ENCODE measurements at regions not wholly inside any gene's neighbourhood (a gene's known extent, or its start where the extent isn't known, plus 50 kb on each side); places are given as distances from the start of the nearest gene placed in this dataset.

DNA sequence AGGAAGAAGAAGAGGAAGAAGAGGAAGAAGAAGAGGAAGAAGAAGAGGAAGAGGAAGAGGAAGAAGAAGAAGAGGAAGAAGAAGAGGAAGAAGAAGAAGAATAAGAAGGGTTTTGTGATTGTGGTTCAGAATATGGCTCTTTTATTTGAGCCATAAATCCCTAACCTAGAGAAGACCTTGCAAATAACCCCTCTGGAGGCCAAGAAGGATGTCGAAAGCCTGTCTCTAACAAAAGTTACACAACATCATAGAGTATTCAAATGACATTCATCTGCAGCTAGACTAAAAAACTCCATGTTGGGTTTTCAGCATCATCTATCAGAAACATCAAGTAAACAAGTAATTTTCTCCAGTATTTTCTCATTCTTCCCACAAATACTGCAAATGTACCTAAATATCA lies 100.9 kb downstream of the RNASET2 start:
- TF ChIP-seq, protein P1, sequence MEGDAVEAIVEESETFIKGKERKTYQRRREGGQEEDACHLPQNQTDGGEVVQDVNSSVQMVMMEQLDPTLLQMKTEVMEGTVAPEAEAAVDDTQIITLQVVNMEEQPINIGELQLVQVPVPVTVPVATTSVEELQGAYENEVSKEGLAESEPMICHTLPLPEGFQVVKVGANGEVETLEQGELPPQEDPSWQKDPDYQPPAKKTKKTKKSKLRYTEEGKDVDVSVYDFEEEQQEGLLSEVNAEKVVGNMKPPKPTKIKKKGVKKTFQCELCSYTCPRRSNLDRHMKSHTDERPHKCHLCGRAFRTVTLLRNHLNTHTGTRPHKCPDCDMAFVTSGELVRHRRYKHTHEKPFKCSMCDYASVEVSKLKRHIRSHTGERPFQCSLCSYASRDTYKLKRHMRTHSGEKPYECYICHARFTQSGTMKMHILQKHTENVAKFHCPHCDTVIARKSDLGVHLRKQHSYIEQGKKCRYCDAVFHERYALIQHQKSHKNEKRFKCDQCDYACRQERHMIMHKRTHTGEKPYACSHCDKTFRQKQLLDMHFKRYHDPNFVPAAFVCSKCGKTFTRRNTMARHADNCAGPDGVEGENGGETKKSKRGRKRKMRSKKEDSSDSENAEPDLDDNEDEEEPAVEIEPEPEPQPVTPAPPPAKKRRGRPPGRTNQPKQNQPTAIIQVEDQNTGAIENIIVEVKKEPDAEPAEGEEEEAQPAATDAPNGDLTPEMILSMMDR (IDR thresholded peaks at IDR 0.05), result no peak
- no peak for TF ChIP-seq POLR2AphosphoS5 (IDR thresholded peaks at IDR 0.05)
- no peak for TF ChIP-seq EP300 (IDR thresholded peaks at IDR 0.05)
- no peak for TF ChIP-seq POLR2A (IDR thresholded peaks at IDR 0.05)
